H9 (cell line): ENCODE measurements at regions not wholly inside any gene's neighbourhood (a gene's known extent, or its start where the extent isn't known, plus 50 kb on each side); places are given as distances from the start of the nearest gene placed in this dataset.

Source experiments
- DNase-seq: peaks from one replicate; pipeline ENCODE4 v3.0.0-alpha.2; 2017
- H2AFZ ChIP-seq: one replicate; pipeline ENCODE4 v1.6.1; 2013; ENCODE audit warnings: mild to moderate bottlenecking, low read length, control low read depth, moderate library complexity
- H2AK5ac ChIP-seq: 2 replicates; pipeline ENCODE4 v1.6.1; 2013; ENCODE audit warnings: low read length, control low read depth, mixed read lengths; ENCODE audit not compliant: insufficient read length
- H2BK120ac ChIP-seq: one replicate; pipeline ENCODE4 v1.6.1; 2013; ENCODE audit warnings: low read depth, mild to moderate bottlenecking, low read length, control low read depth, inconsistent platforms; ENCODE audit not compliant: poor library complexity, severe bottlenecking
- H2BK12ac ChIP-seq: 2 replicates; pipeline ENCODE4 v1.6.1; 2013; ENCODE audit warnings: low read length, control low read depth, mixed read lengths, low read depth; ENCODE audit not compliant: insufficient read length
- H2BK15ac ChIP-seq: 2 replicates; pipeline ENCODE4 v1.6.1; 2013; ENCODE audit warnings: low read depth, low read length, control low read depth
- H2BK20ac ChIP-seq: one replicate; pipeline ENCODE4 v1.6.1; 2013; ENCODE audit warnings: low read depth, mild to moderate bottlenecking, low read length, control low read depth, inconsistent platforms; ENCODE audit not compliant: poor library complexity, severe bottlenecking
- H2BK5ac ChIP-seq: 2 replicates; pipeline ENCODE4 v1.6.1; 2013; ENCODE audit warnings: low read length, control low read depth, mixed read lengths; ENCODE audit not compliant: insufficient read length
- H3K14ac ChIP-seq: 2 replicates; pipeline ENCODE4 v1.6.1; 2013; ENCODE audit warnings: low read length, control low read depth; ENCODE audit not compliant: insufficient read depth
- H3K18ac ChIP-seq: 2 replicates; pipeline ENCODE4 v1.6.1; 2013; ENCODE audit warnings: low read depth, mild to moderate bottlenecking, mixed read lengths, low read length, control low read depth; ENCODE audit not compliant: insufficient read length
- H3K23ac ChIP-seq: 2 replicates; pipeline ENCODE4 v1.6.1; 2013; ENCODE audit warnings: low read length, control low read depth, mixed read lengths, low read depth; ENCODE audit not compliant: insufficient read length
- H3K23me2 ChIP-seq: 2 replicates; pipeline ENCODE4 v1.6.1; 2013; ENCODE audit warnings: low read depth, mild to moderate bottlenecking, mixed read lengths, low read length, control low read depth; ENCODE audit not compliant: insufficient read length, poor library complexity, severe bottlenecking
- H3K27ac ChIP-seq: 2 replicates; pipeline ENCODE4 v1.5.1; 2013; ENCODE audit warnings: low read length, control low read depth, mixed read lengths, low read depth; ENCODE audit not compliant: insufficient read length
- H3K27me3 ChIP-seq: 2 replicates; pipeline ENCODE4 v1.6.1; 2013; ENCODE audit warnings: low read length, control low read depth, inconsistent platforms; ENCODE audit not compliant: insufficient read depth
- H3K4ac ChIP-seq: 2 replicates; pipeline ENCODE4 v1.6.1; 2013; ENCODE audit warnings: low read depth, mild to moderate bottlenecking, control low read depth, inconsistent platforms, low read length, moderate library complexity
- H3K4me1 ChIP-seq: 2 replicates; pipeline ENCODE4 v1.6.1; 2013; ENCODE audit warnings: low read length, control low read depth, inconsistent platforms; ENCODE audit not compliant: insufficient read depth
- H3K4me2 ChIP-seq: 2 replicates; pipeline ENCODE4 v1.6.1; 2013; ENCODE audit warnings: low read length, control low read depth, mixed read lengths; ENCODE audit not compliant: insufficient read length, insufficient read depth
- H3K56ac ChIP-seq: 2 replicates; pipeline ENCODE4 v1.6.1; 2013; ENCODE audit warnings: low read depth, mild to moderate bottlenecking, mixed read lengths, low read length, control low read depth; ENCODE audit not compliant: insufficient read length
- H3K79me1 ChIP-seq: 2 replicates; pipeline ENCODE4 v1.6.1; 2013; ENCODE audit warnings: low read depth, mild to moderate bottlenecking, moderate library complexity, low read length, control low read depth, inconsistent platforms; ENCODE audit not compliant: insufficient read depth, poor library complexity, severe bottlenecking
- H3K79me2 ChIP-seq: 2 replicates; pipeline ENCODE4 v1.6.1; 2013; ENCODE audit warnings: low read length, control low read depth, inconsistent platforms; ENCODE audit not compliant: insufficient read depth
- H3K9ac ChIP-seq: 2 replicates; pipeline ENCODE4 v1.6.1; 2013; ENCODE audit warnings: low read length, control low read depth, mixed read lengths; ENCODE audit not compliant: insufficient read length; ENCODE audit errors: extremely low read depth
- H3K9me3 ChIP-seq: one replicate; pipeline ENCODE4 v1.6.1; 2013; ENCODE audit warnings: low read depth, low read length, inconsistent platforms; ENCODE audit not compliant: control insufficient read depth
- H3T11ph ChIP-seq: one replicate; pipeline ENCODE4 v1.6.1; 2013; ENCODE audit warnings: mild to moderate bottlenecking, low read length, control low read depth, inconsistent platforms
- H4K20me1 ChIP-seq: one replicate; pipeline ENCODE4 v1.6.1; 2013; ENCODE audit not compliant: control insufficient read depth, insufficient read length, insufficient read depth
- H4K5ac ChIP-seq: 2 replicates; pipeline ENCODE4 v1.6.1; 2013; ENCODE audit warnings: low read depth, mild to moderate bottlenecking, mixed read lengths, low read length, control low read depth; ENCODE audit not compliant: insufficient read length
- H4K8ac ChIP-seq: replicated peaks from 2 replicates; pipeline ENCODE4 v1.6.1; 2013; ENCODE audit warnings: low read length, control low read depth, mixed read lengths, low read depth; ENCODE audit not compliant: insufficient read length
- H4K91ac ChIP-seq: 2 replicates; pipeline ENCODE4 v1.6.1; 2013; ENCODE audit warnings: low read depth, mild to moderate bottlenecking, moderate library complexity, mixed read lengths, low read length, control low read depth; ENCODE audit not compliant: insufficient read length
- H3K27ac Mint-ChIP-seq, 3 experiments: 2 replicates in 2 of 3; 3 replicates in 1 of 3; pipeline ENCODE4 v1.8.0; 2020 to 2021; ENCODE audit warnings: mixed read lengths in 3 of 3, mild to moderate bottlenecking in 1 of 3, moderate library complexity in 1 of 3
- H3K27me3 Mint-ChIP-seq: 2 replicates; pipeline ENCODE4 v1.8.0; 2021; ENCODE audit warnings: low read depth, mild to moderate bottlenecking, moderate library complexity, mixed read lengths
- H3K36me3 Mint-ChIP-seq, 3 experiments: 2 replicates in 2 of 3; 3 replicates in 1 of 3; pipeline ENCODE4 v1.8.0; 2020 to 2021; ENCODE audit warnings: low read depth in 3 of 3, mixed read lengths in 3 of 3; ENCODE audit not compliant: insufficient read depth in 1 of 3
- H3K4me1 Mint-ChIP-seq, 2 experiments: 2 replicates each; pipeline ENCODE4 v1.8.0; 2020; ENCODE audit warnings: mixed read lengths in 2 of 2
- H3K4me3 Mint-ChIP-seq, 2 experiments: 2 replicates in 1 of 2; 3 replicates in 1 of 2; pipeline ENCODE4 v1.8.0; 2020 to 2021; ENCODE audit warnings: mild to moderate bottlenecking in 2 of 2, mixed read lengths in 2 of 2, moderate library complexity in 1 of 2
- H3K9me3 Mint-ChIP-seq, 2 experiments: 2 replicates in 1 of 2; 3 replicates in 1 of 2; pipeline ENCODE4 v1.8.0; 2020; ENCODE audit warnings: mild to moderate bottlenecking in 2 of 2, mixed read lengths in 2 of 2, moderate library complexity in 1 of 2
- CTCF ChIP-seq: fragments of 200-600 bp; sonication (generic); conservative IDR thresholded peaks from 3 replicates; pipeline ENCODE4 v1.8.0; 2021; ENCODE audit warnings: antibody characterized with exemption, mild to moderate bottlenecking
- WGBS: extraction: QIAGEN DNeasy Blood & Tissue Kit; methylation state at CpG from one replicate; pipeline ENCODE4 v1.1.7; 2013; ENCODE audit warnings: missing lambda C conversion rate, low lambda C conversion rate, mixed read lengths; ENCODE audit not compliant: insufficient read length; ENCODE audit errors: extremely low coverage; 5-methylcytosine and 5-hydroxymethylcytosine counted together

- Histone ChIP-seq H3K79me2 (no peaks in the 10 kb centered on the region), H2BK5ac (no peak overlapping the region), H4K8ac (no peak overlapping the region), H3K23ac (no peak overlapping the region), H3K27ac (no peak overlapping the region), H3K9ac (no peak overlapping the region), H3K23me2 (no peaks in the 10 kb centered on the region), H3K4ac (no peak overlapping the region), H3K27me3 (no peaks in the 10 kb centered on the region), H2BK20ac (no peak overlapping the region), H3K9me3 (no peaks in the 10 kb centered on the region), H3K18ac (no peak overlapping the region), H4K5ac (no peak overlapping the region), H3K56ac (no peak overlapping the region), H4K91ac (no peak overlapping the region), H3K14ac (no peak overlapping the region), H2BK120ac (no peak overlapping the region), H2AFZ (no peak overlapping the region), H2AK5ac (no peak overlapping the region), H3K4me1 (peaks cover 5% of the 10 kb centered on the region; the same call in 1 of the 2 replicates), H2BK15ac (no peak overlapping the region), H3K79me1 (no peaks in the 10 kb centered on the region), H2BK12ac (no peak overlapping the region), H3T11ph (no peak overlapping the region), H3K4me2 (no peak overlapping the region), H4K20me1 (no peaks in the 10 kb centered on the region)
- Mint-ChIP-seq H3K9me3 (peaks cover 0 to 2% of the 10 kb centered on the region in 2 experiments; a peak in 1 of 5 replicates), H3K4me1 (peaks cover 15 to 16% of the 10 kb centered on the region in 2 experiments), H3K4me3 (no peak overlapping the region), H3K27me3 (peaks cover 2% of the 10 kb centered on the region; the same call in 1 of the 2 replicates), H3K36me3 (no peaks in the 10 kb centered on the region), H3K27ac (no peak overlapping the region)
- WGBS = no CpG with 5 or more reads among the region's 2 CpGs
- DNase-seq = no peak
- TF ChIP-seq CTCF = no peak
These were observed 121.6 kb upstream of the EEA1 start for GRCh38 chr12:93050748-93051081.
